BJ (cell line): ENCODE measurements at regions not wholly inside any gene's neighbourhood (a gene's known extent, or its start where the extent isn't known, plus 50 kb on each side); places are given as distances from the start of the nearest gene placed in this dataset.

ENCODE experiments used
- CTCF ChIA-PET: fragments of 350-600 bp; formaldehyde crosslinking; extraction: SDS; loops from one replicate; lab custom pipeline; 2021; ENCODE audit warnings: antibody characterized with exemption, inconsistent platforms; lab: Yijun Ruan, JAX
- POLR2A ChIA-PET: fragments of 300-600 bp; sonication (Branson Sonifier 250); formaldehyde crosslinking; extraction: SDS; loops from one replicate; lab custom pipeline; 2021; ENCODE audit warnings: antibody characterized with exemption; lab: Charles Lee
- DNase-seq: peaks from one replicate; pipeline ENCODE4 v3.0.0-alpha.2; 2011; ENCODE audit warnings: low read depth
- H3K27me3 ChIP-seq: 2 replicates; pipeline ENCODE4 v1.6.0; 2011; ENCODE audit warnings: low read length; ENCODE audit not compliant: control insufficient read depth, insufficient read depth
- H3K36me3 ChIP-seq: 2 replicates; pipeline ENCODE4 v1.5.1; 2011; ENCODE audit warnings: low read length; ENCODE audit not compliant: control insufficient read depth, insufficient read depth
- H3K4me3 ChIP-seq: 2 replicates; pipeline ENCODE4 v1.5.1; 2011; ENCODE audit warnings: low read depth, mild to moderate bottlenecking, control low read depth, low read length
- TF ChIP-seq, protein P1 (sequence below): IDR thresholded peaks from 2 replicates; pipeline ENCODE4 v1.5.1; 2011; ENCODE audit warnings: low read depth, mild to moderate bottlenecking, control low read depth, inconsistent platforms, low read length, moderate library complexity; ENCODE audit not compliant: insufficient read depth

DNA sequence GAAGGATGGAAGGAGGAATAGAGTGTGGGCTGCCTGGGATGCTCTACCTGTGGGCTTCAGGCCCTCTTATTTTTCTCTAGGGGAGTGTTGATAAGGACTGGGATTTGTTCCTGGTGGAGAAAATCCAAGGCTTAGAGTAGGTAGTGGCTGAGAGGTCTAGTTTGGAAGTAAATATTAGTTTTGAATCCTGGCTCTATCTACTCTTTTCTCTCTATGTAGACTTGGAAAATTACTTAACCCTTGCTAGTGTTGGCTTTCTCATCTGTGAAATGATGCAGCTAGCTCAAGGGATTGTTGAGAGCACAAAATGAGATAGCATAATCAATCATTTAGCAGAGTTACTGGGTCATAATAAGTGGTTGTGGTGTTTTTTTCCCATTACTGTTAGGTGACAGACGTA is 102.7 kb upstream of the MLIP start:
- POLR2A ChIA-PET, result no interaction called here
- CTCF ChIA-PET, result no interaction called here

DNA sequence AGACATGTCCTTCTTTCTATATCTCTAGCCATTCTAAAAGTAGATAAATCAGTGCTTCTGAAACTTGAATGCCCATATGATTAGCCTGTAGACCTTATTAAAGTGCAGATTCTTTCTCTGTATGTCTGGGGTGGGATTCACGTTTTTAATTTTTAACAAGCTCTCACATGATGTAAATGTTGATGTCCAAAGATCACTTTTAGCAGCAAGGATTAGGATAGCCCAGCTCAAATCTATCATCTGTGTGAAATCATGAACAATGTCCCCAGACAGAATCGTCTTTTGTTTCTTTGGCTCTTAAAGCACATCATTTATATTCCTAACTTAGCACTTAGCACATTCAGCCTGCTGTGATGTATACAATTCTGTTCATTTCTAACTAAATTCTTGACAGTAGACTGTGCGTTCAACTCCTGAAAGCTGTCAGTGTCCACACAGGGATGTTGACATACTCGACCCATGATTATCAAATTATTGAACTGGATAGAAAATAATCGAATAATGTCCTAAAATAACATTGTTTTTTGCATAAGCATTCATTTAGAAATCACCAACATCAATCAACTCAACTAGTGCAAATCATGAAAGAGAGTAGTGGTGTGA is 102.1 kb upstream of the MLIP start:
- DNase-seq, result no peak
- POLR2A ChIA-PET, result no interaction called here
- Histone ChIP-seq H3K36me3 (no peaks in the 10 kb centered on the region), H3K27me3 (no peaks in the 10 kb centered on the region), H3K4me3 (no peak overlapping the region)
- TF ChIP-seq, protein P1, sequence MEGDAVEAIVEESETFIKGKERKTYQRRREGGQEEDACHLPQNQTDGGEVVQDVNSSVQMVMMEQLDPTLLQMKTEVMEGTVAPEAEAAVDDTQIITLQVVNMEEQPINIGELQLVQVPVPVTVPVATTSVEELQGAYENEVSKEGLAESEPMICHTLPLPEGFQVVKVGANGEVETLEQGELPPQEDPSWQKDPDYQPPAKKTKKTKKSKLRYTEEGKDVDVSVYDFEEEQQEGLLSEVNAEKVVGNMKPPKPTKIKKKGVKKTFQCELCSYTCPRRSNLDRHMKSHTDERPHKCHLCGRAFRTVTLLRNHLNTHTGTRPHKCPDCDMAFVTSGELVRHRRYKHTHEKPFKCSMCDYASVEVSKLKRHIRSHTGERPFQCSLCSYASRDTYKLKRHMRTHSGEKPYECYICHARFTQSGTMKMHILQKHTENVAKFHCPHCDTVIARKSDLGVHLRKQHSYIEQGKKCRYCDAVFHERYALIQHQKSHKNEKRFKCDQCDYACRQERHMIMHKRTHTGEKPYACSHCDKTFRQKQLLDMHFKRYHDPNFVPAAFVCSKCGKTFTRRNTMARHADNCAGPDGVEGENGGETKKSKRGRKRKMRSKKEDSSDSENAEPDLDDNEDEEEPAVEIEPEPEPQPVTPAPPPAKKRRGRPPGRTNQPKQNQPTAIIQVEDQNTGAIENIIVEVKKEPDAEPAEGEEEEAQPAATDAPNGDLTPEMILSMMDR, result no peak
- CTCF ChIA-PET, result no interaction called here

More for the DNA sequence above, 102.7 kb upstream of the MLIP start:
- no peak for DNase-seq
- Histone ChIP-seq H3K36me3 (no peaks in the 10 kb centered on the region), H3K4me3 (no peak overlapping the region), H3K27me3 (no peaks in the 10 kb centered on the region)
- TF ChIP-seq, protein P1, result no peak

DNA sequence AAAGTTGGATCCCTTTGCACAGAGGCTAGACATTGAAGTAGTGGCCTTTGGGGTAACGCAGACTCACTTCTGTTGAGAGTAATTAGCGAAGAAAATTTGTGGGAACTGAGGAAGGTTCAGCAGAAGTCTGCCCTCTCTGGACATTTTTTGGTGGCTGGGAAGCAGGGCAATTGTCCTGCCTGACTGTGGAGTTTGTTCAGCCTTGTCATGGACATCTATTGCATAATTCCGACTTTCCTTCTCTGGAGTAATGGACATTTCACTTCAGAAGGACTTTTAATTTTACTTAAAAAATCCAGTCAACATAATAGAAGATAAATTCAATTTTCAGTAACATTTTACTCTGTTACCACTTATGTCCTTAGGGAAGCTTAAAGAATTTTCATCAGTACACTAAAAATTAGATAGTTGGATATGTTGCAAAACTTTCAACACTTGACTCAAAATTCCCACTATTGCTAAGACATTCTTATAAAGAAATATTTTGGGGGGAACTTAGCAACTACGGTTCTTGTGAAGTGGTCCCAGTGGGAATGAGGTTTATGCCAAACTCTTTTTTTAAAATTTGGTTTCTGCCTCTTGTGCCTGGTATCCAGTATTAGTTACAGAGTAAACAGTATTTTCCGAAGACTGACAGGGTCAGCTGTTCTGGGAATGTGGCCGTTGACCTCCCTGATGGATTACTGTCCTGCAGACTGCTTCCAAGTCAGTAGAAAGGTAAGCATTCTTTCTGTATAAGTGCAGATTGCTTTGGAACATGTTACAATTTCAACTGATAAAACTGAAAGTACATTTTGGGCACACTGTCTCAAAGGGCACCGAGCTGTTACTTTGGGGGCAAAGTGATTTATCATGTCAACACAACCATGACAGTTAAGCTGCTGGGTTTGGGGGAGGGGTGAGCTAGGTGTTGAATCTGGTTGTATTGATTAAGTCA is 100.6 kb upstream of the MLIP start:
- no peak overlapping the region for H3K4me3 ChIP-seq
- ChIA-PET CTCF (no interaction called here), POLR2A (no interaction called here)
- no peak for DNase-seq
- no peaks in the 10 kb centered on the region for H3K36me3 ChIP-seq
- H3K27me3 ChIP-seq, result no peaks in the 10 kb centered on the region
- TF ChIP-seq, protein P1, result no peak

DNA sequence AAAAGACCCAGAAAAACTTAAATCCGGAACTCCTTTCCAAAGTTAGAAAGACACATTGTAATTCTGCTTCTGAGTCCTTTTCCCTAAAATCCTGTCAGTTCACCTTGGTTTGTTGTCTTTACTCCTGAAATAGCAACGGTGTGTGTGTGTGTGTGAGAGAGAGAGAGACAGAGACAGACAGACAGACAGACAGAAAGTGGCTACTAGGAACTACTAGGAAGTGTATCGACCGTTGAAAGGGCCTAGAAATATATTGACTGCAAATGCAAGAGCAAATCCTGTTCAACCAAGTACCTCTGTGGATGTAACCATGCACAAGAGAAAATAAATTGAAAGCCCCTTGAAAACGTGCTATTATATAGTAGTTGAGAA is 100.0 kb upstream of the MLIP start:
- DNase-seq, result no peak
- TF ChIP-seq, protein P1, result no peak
- Histone ChIP-seq H3K36me3 (no peaks in the 10 kb centered on the region), H3K4me3 (no peak overlapping the region), H3K27me3 (no peaks in the 10 kb centered on the region)
- POLR2A ChIA-PET, result no interaction called here
- CTCF ChIA-PET, result no interaction called here

DNA sequence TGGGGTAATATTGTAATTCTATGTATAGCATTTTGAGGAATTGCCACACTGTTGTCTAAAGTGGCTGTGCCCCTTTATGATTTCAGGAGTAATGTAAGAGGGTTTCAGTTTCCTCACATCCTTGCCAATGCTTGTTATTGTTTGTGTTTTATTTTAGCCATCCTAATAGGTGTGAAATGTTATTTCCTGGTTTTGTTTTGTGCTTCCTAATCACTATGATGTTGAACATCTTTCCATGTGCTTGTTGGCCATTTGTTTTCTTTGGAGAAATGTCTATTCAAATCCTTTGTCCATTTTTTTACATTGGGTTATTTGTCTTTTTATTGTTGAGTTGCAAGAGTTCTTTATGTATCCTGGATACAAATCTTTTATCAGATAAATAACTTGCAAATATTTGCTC is 97.3 kb upstream of the MLIP start:
- no peak for DNase-seq
- H3K27me3 ChIP-seq, result no peaks in the 10 kb centered on the region
- H3K4me3 ChIP-seq, result no peak overlapping the region
- H3K36me3 ChIP-seq, result no peaks in the 10 kb centered on the region
- ChIA-PET POLR2A (no interaction called here), CTCF (no interaction called here)
- TF ChIP-seq, protein P1, result no peak
